ENCODE measurements at regions not wholly inside any gene's neighbourhood (a gene's known extent, or its start where the extent isn't known, plus 50 kb on each side); places are given as distances from the start of the nearest gene placed in this dataset.

DNA sequence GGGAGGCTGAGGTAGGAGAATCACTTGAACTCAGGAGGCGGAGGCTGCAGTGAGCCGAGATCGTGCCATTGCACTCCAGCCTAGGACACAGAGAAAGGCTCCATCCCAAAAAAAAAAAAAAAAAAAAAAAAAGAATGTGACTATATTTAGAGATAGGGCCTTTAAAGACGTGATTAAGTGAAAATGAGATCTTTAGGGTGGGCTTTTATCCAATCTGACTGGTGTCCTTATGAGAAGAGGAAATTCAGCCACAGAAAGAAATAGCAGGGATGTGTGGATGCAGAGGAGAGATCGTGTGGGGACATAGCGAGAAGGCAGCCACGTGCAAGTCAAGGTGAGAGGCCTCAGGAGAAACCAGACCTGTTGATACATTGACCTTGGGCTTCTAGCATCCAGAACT is 69.9 kb upstream of the ACSL3 start:
- TF ChIP-seq, protein P1, sequence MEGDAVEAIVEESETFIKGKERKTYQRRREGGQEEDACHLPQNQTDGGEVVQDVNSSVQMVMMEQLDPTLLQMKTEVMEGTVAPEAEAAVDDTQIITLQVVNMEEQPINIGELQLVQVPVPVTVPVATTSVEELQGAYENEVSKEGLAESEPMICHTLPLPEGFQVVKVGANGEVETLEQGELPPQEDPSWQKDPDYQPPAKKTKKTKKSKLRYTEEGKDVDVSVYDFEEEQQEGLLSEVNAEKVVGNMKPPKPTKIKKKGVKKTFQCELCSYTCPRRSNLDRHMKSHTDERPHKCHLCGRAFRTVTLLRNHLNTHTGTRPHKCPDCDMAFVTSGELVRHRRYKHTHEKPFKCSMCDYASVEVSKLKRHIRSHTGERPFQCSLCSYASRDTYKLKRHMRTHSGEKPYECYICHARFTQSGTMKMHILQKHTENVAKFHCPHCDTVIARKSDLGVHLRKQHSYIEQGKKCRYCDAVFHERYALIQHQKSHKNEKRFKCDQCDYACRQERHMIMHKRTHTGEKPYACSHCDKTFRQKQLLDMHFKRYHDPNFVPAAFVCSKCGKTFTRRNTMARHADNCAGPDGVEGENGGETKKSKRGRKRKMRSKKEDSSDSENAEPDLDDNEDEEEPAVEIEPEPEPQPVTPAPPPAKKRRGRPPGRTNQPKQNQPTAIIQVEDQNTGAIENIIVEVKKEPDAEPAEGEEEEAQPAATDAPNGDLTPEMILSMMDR (IDR thresholded peaks at IDR 0.05; ENCODE audit: low read length, missing control alignments), result no peak
- DNase-seq (ENCODE audit: low read depth), result no peak
- no peak overlapping the region for H3K4me3 ChIP-seq (replicated peaks; ENCODE audit: low read depth, low read length)

DNA sequence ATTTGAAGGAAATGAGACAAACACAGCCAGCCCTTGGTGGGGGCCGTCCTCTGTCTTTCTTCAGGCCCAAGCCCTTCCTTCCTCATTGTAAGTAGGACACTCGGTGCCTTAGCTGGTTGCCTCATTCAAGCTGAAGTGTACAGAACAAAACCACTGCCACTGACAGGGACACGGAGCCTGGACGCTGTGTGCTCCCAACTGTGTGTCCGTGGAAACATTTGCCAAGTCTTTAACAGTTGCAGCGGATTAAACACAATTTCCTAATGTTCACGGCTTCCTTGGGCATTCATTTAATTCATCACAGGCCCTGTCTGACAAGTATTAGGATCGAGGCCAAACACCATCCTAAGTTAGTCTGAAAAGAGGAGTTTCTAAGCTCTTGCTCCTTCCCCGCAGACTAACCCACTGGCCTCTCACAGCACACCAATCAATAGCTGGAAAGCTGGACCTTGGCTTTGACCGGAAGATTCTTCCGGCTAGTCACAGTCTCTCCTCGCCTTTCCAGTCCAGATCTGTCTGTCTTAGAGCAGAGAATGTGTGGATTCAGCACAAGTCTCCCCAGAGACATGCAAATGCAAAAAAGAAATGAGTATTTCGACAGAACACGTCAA is 68.7 kb upstream of the ACSL3 start:
- H3K4me3 ChIP-seq (replicated peaks; ENCODE audit: low read depth, low read length), result no peak overlapping the region
- peak; percentile 45 for DNase-seq (ENCODE audit: low read depth)
- TF ChIP-seq, protein P1 (IDR thresholded peaks at IDR 0.05; ENCODE audit: low read length, missing control alignments), result no peak

DNA sequence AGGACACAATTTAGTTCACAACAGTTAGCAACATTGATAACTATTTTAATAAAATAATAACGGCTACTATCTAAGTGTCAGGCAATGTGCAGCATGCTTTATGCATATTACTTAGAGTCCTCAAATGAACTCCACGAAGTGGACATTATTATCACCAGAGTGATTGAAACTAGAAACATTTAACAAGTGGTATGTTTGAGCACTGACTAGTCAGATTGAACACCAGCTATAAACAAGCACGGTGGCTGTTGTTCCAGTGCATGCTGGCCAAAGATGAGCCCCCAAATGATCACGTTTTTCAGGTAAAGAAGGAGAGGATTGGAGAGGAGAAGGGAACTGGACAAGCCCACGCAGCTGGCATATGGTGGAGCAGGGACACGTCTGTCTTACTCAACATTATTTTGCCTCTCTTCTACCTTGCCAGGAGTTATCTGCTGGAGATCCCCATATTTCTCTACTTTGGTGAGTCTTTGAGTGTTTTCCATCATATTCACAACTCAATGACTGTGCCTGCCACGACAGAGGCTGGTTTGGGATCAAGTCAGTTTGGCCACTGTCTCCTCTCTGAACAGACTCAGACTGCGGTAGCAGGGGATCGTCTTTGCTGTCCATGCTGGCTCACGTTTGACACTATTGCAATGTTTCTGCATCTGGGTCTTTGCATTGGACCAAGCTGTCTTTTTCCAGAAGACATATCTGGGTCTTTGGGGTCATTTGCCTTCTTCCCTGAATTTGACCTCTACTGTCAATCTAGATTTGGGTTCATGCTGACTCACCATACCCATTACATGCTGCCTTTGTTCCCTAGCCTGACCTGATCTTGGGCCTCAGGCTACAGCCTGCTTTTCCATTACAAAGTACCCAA is 66.0 kb upstream of the ACSL3 start:
- no peak for DNase-seq (ENCODE audit: low read depth)
- TF ChIP-seq, protein P1 (IDR thresholded peaks at IDR 0.05; ENCODE audit: low read length, missing control alignments), result no peak
- H3K4me3 ChIP-seq (replicated peaks; ENCODE audit: low read depth, low read length), result no peak overlapping the region

DNA sequence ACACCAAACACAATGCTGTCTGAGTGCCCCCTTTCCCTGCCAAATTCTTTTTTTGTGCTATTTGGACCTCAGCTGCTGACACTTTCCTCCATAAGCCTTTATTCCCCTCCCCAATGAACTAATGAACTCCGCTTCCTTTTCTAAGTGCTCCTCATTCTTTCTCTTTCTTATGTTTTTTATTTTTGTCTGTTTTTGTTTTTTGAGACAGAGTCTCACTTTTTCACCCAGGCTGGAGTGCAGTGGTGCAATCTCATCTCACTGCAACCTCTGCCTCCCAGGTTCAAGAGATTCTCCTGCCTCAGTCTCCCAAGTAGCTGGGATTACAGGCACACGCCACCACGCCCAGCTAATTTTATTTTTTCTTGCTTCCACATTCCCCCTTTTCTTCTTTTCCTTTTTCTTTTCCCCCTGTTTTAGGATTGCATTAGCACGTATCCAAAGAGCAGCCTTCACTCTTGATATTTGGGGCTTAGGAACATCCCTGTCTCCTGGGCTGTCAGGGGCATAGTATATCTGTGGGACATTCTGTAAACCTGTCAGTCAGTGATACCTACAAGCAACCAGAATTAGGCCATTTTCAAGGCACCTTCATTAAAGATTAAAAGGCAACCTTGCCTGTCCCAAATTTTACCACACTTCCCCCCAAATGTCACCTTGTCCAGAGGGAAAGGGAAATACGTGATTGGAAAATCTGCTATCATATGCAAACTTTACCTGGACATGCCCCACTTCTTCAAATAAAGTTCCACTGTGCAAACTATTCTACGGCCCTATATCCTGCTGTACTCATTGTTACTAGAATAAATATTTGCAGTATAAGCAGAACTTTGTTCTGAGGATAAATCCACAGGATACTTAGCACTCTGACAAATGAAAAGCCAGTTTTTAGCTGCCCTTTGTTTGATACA is 65.1 kb upstream of the ACSL3 start:
- no peak for DNase-seq (ENCODE audit: low read depth)
- H3K4me3 ChIP-seq (replicated peaks; ENCODE audit: low read depth, low read length), result no peak overlapping the region
- TF ChIP-seq, protein P1 (IDR thresholded peaks at IDR 0.05; ENCODE audit: low read length, missing control alignments), result no peak

DNA sequence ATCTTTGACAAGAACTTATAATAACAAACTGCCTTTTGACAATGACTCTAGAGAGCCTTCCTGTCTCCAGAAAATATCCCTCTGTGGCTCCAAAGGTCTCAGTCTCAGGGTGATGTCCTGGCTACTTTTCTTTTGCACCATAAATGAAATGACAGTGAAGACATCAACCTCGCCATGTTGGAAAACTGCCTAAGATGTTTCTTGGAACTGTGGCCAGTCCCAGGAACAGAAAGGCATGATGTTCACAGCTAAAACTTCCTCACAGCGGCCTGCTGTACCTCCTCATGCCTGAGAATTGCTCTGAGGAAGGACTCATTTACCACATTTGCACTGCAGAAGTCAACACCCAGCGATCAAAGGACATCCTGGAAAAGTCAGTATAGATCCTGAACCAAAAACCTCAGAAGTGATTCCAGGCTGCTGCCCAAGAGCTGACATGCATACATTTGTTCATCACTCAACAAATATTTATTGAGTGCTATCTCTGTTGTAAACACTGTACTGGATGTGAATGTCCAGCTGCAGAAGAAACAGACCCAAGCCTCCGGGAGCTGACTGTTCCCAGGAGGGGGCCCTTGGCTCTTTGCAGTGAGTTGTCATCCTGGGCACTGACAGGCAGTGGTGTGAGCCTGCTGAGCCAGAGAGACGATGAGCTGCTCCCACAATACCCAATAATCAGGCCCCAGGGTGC is 64.3 kb upstream of the ACSL3 start:
- TF ChIP-seq, protein P1 (IDR thresholded peaks at IDR 0.05; ENCODE audit: low read length, missing control alignments), result no peak
- no peak for DNase-seq (ENCODE audit: low read depth)
- H3K4me3 ChIP-seq (replicated peaks; ENCODE audit: low read depth, low read length), result no peak overlapping the region

DNA sequence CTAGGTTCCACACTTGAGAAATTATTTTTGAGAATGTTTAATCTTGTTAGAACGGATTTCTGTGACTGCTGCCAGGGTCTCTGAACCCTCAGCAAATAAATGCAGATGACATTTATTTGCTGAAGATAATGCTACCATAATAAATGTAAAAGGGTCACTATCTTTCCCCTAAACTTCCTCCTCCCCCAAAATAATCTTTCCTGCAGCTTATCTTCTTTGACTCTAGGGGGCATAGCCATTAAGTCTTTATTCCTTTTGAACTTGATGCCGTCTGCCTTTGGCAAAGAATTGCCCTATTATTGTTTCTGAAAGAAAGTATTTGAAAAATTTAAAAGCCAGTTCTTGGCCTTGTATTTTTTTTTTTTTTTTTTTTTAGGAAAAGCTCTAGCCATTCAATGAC is 63.6 kb upstream of the ACSL3 start:
- TF ChIP-seq, protein P1 (IDR thresholded peaks at IDR 0.05; ENCODE audit: low read length, missing control alignments), result peak; percentile 52
- DNase-seq (ENCODE audit: low read depth), result peak; percentile 69
- no peak overlapping the region for H3K4me3 ChIP-seq (replicated peaks; ENCODE audit: low read depth, low read length)
